C4-2B (cell line): ENCODE measurements at regions not wholly inside any gene's neighbourhood (a gene's known extent, or its start where the extent isn't known, plus 50 kb on each side); places are given as distances from the start of the nearest gene placed in this dataset.

ENCODE experiments used
- CTCF ChIP-seq: fragments of 450-650 bp; conservative IDR thresholded peaks from 2 replicates; pipeline ENCODE4 v1.5.1; 2017; ENCODE audit warnings: mild to moderate bottlenecking
- ZFX ChIP-seq: fragments of 450-650 bp; IDR thresholded peaks from 2 replicates; pipeline ENCODE4 v1.6.1; 2017

- no peak for TF ChIP-seq CTCF
- TF ChIP-seq ZFX = no peak
These were observed 58.9 kb upstream of the IRS4 start for GRCh38 chrX:108795240-108795639.
